Activated naive CD4-positive, alpha-beta T cell treated with anti-CD3 and anti-CD28 coated beads for 36 hours (primary cell): ENCODE measurements at regions not wholly inside any gene's neighbourhood (a gene's known extent, or its start where the extent isn't known, plus 50 kb on each side); places are given as distances from the start of the nearest gene placed in this dataset.

Source experiments
- CTCF ChIA-PET: fragments of 350-600 bp; sonication (Branson Sonifier 250); formaldehyde crosslinking; loops from one replicate; lab custom pipeline; 2021; ENCODE audit warnings: antibody characterized with exemption; lab: Charles Lee
- DNase-seq: peaks from one replicate; pipeline ENCODE4 v3.0.0-alpha.2; 2020
- H3K27ac Mint-ChIP-seq: one replicate; pipeline ENCODE4 v1.8.0; 2021; ENCODE audit warnings: mild to moderate bottlenecking, mixed read lengths
- H3K27me3 Mint-ChIP-seq: one replicate; pipeline ENCODE4 v1.8.0; 2021; ENCODE audit warnings: low read depth, mixed read lengths
- H3K36me3 Mint-ChIP-seq: one replicate; pipeline ENCODE4 v1.8.0; 2021; ENCODE audit warnings: low read depth, mixed read lengths
- H3K4me1 Mint-ChIP-seq: one replicate; pipeline ENCODE4 v1.8.0; 2021; ENCODE audit warnings: low read depth, mixed read lengths
- H3K4me3 Mint-ChIP-seq: one replicate; pipeline ENCODE4 v1.8.0; 2021; ENCODE audit warnings: mild to moderate bottlenecking, moderate library complexity, mixed read lengths
- H3K9me3 Mint-ChIP-seq: one replicate; pipeline ENCODE4 v1.8.0; 2021; ENCODE audit warnings: mixed read lengths
- intact Hi-C: fragments of 100-400 bp; cut with micrococcal nuclease; formaldehyde crosslinking; loops from one replicate; pipeline ENCODE4 v1.15.1; 2023

DNA sequence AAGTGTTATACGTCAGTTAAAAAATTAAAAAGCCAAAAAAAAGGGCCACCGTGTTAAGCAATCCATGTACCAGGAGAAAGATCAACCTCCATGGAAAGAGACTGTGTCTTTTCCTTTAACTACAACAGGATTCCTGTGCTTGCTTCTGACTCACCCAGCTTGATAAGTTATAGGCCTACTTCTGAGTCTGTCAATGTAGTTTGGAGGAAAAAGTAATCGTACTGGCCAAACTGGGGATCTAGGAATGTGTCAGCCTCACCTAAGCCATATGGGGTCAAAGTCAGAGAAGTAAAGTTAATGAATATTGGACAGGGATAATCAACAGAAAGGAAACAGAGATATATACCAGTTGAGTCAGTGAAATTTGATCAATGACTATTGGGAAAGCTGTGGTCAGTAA, 470.8 kb upstream of the SLIT2 start:
- no peaks in the 10 kb centered on the region for H3K4me1 Mint-ChIP-seq
- DNase-seq: no peak
- no peak overlapping the region for H3K27ac Mint-ChIP-seq
- no peak overlapping the region for H3K4me3 Mint-ChIP-seq
- peaks cover 19% of the 10 kb centered on the region for H3K9me3 Mint-ChIP-seq
- CTCF ChIA-PET: interaction anchor here (0.6 kb wide), 1 partner anchor 531 kb away, joined by 3 read pairs; no protein-coding TSS in a partner anchor
- intact Hi-C loops: no loop called here
- no peaks in the 10 kb centered on the region for H3K36me3 Mint-ChIP-seq
- H3K27me3 Mint-ChIP-seq: no peaks in the 10 kb centered on the region

DNA sequence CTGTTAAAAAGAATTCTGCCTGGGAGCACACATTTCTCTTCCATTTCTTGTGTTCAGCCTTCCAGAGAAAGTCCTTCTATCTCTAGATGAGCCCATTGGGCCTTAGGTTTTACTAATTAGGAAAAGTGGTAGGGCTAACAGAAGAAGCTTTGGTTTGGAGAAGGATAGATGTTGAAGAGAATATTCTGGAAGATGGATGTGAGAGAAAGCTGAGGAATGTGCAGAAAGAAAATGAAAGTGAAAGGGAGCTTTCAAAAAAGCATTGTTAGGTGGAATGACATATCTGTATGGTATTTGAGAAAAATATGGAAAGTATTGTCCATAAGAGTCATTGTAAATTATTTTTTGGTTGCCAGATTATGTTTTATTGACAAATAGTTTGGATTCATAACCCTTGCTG, 474.8 kb upstream of the SLIT2 start:
- no peaks in the 10 kb centered on the region for H3K4me1 Mint-ChIP-seq
- CTCF ChIA-PET: no interaction called here
- H3K36me3 Mint-ChIP-seq: no peaks in the 10 kb centered on the region
- no peak overlapping the region for H3K27ac Mint-ChIP-seq
- H3K9me3 Mint-ChIP-seq: peaks cover 11% of the 10 kb centered on the region
- no peaks in the 10 kb centered on the region for H3K27me3 Mint-ChIP-seq
- no peak overlapping the region for H3K4me3 Mint-ChIP-seq
- intact Hi-C loops: no loop called here
- DNase-seq: no peak

DNA sequence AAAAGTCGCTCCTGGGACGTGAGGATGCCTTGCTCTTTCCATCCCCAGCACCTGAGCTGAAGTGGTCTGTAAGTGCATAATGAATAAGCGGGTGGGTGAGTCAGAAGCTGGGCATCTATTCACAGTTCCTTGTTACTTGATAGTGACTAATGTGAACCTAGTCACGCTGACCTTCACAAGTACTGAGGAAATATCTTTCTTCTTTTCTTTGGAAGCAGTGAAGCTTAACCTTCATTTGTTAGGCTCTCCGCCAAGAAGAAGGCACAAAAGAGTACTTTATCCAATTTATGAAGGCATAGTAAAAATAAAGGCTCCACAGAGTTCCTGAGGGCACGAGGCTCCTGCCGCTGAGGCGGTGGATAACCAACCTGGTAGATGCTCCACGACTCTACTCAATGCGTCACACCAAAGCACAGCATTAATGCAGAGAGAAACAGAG, 475.7 kb upstream of the SLIT2 start:
- no peaks in the 10 kb centered on the region for H3K36me3 Mint-ChIP-seq
- no peak overlapping the region for H3K27ac Mint-ChIP-seq
- H3K9me3 Mint-ChIP-seq: peaks cover 8% of the 10 kb centered on the region
- no peaks in the 10 kb centered on the region for H3K27me3 Mint-ChIP-seq
- DNase-seq: no peak
- no peak overlapping the region for H3K4me3 Mint-ChIP-seq
- CTCF ChIA-PET: no interaction called here
- intact Hi-C loops: no loop called here
- H3K4me1 Mint-ChIP-seq: no peaks in the 10 kb centered on the region

DNA sequence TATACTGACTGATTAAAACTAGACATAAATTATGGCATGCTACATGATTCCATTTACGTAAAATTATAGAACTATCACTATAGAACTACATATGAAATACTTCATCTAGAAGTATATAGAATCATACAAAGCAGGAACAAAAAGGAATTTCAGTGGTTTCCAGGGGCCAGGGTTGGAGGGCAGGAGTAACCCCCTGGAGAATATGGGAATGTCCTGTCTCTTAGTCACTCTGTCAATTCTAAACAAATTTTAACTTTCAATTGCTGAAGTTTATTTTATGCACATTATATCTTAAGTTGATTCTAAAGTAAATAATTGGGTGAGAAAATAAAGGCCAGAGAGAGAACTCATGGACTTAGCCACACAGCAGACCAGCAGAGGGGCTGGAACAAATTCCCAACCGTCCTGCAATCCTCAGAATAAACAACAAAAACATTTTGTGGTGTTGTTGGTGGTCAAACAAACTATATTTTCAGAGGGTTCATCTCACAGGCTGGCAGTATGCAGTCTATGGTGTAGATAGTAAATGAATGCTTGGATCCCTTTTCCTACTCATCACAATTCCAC, 476.9 kb upstream of the SLIT2 start:
- H3K36me3 Mint-ChIP-seq: no peaks in the 10 kb centered on the region
- intact Hi-C loops: no loop called here
- no peak overlapping the region for H3K4me3 Mint-ChIP-seq
- CTCF ChIA-PET: no interaction called here
- no peaks in the 10 kb centered on the region for H3K27me3 Mint-ChIP-seq
- no peak for DNase-seq
- no peaks in the 10 kb centered on the region for H3K4me1 Mint-ChIP-seq
- no peak overlapping the region for H3K27ac Mint-ChIP-seq
- peaks cover 9% of the 10 kb centered on the region for H3K9me3 Mint-ChIP-seq

DNA sequence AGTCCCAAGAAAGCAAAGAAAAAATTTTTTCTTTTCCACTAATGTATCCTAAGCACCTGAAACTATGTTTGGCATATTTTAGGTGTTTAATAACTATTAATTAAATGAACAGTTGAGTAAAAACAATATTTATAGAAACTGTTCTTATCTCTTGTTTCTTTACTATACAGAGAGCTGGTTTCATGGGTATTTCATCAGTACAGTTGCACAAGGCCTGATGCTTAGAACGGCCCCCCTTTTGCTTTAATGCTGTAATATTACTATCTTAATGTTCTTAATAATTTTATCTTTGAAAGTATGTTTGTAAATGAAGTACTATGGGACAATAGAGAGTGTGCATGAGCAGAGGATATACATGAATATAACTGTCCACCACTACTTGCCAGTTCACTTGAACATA, 479.1 kb upstream of the SLIT2 start:
- intact Hi-C loops: no loop called here
- H3K4me1 Mint-ChIP-seq: no peaks in the 10 kb centered on the region
- no peak overlapping the region for H3K4me3 Mint-ChIP-seq
- H3K27ac Mint-ChIP-seq: no peak overlapping the region
- no peaks in the 10 kb centered on the region for H3K36me3 Mint-ChIP-seq
- DNase-seq: no peak
- CTCF ChIA-PET: no interaction called here
- H3K27me3 Mint-ChIP-seq: no peaks in the 10 kb centered on the region
- H3K9me3 Mint-ChIP-seq: peaks cover 7% of the 10 kb centered on the region

DNA sequence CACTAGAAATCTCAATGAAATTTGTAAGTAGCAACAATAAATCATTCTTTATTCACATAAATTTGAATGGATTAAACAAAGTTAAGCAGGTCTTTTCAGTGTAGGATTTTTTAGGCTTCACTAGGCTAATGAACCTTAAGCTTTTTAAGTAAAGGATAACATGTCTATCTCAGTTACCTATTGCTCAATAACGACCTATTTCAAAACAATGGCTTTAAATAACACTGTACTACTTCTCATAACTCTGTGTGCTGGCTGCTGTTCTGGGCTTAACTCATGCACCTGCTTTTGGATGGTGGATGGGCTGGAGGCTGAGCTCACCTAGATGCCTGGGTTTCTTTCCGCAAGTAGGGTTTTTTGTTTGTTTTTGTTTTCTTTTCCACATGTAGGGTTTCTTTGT, 495.0 kb upstream of the SLIT2 start:
- Mint-ChIP-seq H3K36me3 (no peaks in the 10 kb centered on the region), H3K27ac (no peak overlapping the region), H3K4me3 (no peak overlapping the region), H3K4me1 (no peaks in the 10 kb centered on the region), H3K27me3 (no peaks in the 10 kb centered on the region), H3K9me3 (peaks cover 3% of the 10 kb centered on the region)
- CTCF ChIA-PET: no interaction called here
- intact Hi-C loops: no loop called here
- DNase-seq: no peak

DNA sequence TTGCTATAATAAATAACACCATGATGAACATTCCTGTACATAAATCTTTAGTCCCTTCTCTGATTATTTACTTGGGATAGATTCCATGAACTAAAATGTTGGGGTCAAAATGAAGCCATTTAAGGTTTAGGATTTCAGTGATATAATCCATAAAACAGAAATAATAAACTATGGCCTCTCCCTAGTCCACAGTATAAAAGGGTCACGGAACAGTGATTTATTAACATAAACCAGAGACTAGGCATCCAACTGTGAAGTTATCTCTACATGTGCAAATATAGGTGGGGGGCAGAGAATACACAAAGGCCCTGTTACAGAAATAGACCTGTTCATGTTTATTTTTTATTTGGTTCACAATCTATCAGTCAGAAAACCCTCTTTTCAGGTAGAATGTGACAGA, 499.1 kb upstream of the SLIT2 start:
- CTCF ChIA-PET: no interaction called here

DNA sequence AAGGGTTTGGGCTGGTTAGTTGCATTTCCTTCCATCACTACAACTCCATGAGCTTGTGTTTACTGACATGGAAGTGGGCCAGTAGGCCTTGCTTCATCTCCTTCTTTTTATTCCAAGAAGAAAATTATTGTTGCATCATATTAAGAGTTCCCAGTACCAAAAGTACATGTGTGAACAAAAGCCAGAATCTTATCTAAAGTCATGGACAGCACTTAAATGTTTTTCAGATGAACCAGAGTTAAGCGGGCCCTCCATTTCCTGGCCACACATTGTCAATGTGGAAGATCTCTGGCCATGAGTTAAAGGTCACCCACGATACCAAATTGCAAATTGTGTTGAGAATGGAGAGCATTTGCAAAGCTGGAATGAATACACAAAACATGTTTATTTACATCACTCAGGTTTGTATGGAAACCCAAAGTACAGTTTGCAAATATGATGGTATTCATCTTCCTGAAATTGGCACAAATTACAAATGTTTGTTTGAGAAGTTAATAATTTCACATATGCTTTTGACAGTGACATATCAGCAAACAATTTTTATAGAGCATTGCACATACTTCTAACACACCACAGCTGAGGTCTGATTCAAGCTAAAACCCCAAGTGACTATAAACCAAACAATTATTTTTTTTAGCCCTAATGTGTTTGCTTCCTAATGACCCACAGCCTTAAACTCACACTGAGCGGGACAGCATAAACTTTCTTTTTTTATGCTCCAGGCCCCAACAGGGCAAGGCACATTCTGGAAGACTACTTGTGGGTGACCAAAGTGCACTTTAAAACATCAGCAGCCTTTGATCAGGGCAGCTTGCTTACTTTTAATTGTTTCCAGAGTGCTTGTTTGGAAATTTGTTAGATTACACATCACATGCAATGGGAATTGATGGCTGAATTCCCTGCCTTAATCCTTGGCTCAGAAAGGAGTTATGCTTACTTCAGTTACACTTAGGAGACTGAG, 502.9 kb upstream of the SLIT2 start:
- H3K27me3 Mint-ChIP-seq: no peaks in the 10 kb centered on the region
- intact Hi-C loops: no loop called here
- CTCF ChIA-PET: no interaction called here
- no peaks in the 10 kb centered on the region for H3K4me1 Mint-ChIP-seq
- peaks cover 7% of the 10 kb centered on the region for H3K9me3 Mint-ChIP-seq
- H3K36me3 Mint-ChIP-seq: no peaks in the 10 kb centered on the region
- no peak overlapping the region for H3K27ac Mint-ChIP-seq
- no peak overlapping the region for H3K4me3 Mint-ChIP-seq
- DNase-seq: no peak

More for the DNA sequence above, 499.1 kb upstream of the SLIT2 start:
- Mint-ChIP-seq H3K27me3 (no peaks in the 10 kb centered on the region), H3K36me3 (no peaks in the 10 kb centered on the region), H3K4me3 (no peak overlapping the region), H3K9me3 (peaks cover 4% of the 10 kb centered on the region), H3K27ac (no peak overlapping the region), H3K4me1 (no peaks in the 10 kb centered on the region)
- intact Hi-C loops: no loop called here
- DNase-seq: no peak

DNA sequence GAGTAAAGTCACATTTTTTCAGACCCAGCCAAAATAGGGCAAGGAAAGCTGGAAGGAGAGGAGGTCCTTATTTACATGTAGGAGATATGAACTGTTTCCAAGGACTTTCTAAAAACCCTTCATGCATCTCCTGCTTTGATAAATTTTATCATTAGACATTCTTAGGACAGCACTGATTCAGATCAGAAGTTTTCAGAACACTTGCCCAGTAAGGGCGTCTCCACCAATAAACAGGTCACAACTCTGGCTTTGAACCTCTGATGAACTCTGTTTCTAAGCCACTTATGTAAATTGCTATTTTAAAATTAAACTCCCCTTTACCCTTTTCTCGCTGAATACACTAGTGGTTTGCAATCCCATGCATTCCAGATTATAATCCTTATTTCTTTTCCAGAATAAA, 505.3 kb upstream of the SLIT2 start:
- H3K27ac Mint-ChIP-seq: no peak overlapping the region
- no peak overlapping the region for H3K4me3 Mint-ChIP-seq
- H3K9me3 Mint-ChIP-seq: peaks cover 7% of the 10 kb centered on the region
- intact Hi-C loops: no loop called here
- H3K4me1 Mint-ChIP-seq: no peaks in the 10 kb centered on the region
- CTCF ChIA-PET: no interaction called here
- no peak for DNase-seq
- H3K27me3 Mint-ChIP-seq: no peaks in the 10 kb centered on the region
- no peaks in the 10 kb centered on the region for H3K36me3 Mint-ChIP-seq

DNA sequence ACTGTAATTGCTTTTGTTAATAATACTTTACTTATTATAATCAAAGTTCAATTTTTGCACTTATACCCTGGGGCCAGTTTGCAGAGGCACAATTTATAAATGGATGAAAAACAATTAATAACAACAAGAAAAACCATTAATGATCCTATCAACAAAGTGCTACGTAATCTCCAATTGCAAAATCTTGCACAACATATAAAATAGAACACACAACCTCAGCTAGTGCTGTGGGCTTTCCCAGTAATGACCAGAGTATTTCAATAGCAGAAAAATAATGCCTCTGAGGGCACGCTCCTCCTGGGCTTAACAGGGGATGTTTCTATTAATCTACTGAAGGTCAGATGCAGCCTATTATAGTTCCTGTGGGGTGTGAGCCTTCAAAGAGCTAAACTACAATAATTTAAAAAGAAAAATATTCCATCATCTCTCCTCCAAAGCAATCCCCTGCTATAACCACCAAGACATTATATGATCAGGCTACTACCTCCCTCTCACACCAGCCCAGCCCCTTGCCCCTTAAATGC, 508.5 kb upstream of the SLIT2 start:
- Mint-ChIP-seq H3K36me3 (no peaks in the 10 kb centered on the region), H3K9me3 (peaks cover 6% of the 10 kb centered on the region), H3K4me3 (no peak overlapping the region), H3K4me1 (no peaks in the 10 kb centered on the region), H3K27me3 (no peaks in the 10 kb centered on the region), H3K27ac (no peak overlapping the region)
- no peak for DNase-seq
- intact Hi-C loops: no loop called here
- CTCF ChIA-PET: interaction anchor here (0.6 kb wide), 1 partner anchor 28 kb away, joined by 4 read pairs; no protein-coding TSS in a partner anchor

DNA sequence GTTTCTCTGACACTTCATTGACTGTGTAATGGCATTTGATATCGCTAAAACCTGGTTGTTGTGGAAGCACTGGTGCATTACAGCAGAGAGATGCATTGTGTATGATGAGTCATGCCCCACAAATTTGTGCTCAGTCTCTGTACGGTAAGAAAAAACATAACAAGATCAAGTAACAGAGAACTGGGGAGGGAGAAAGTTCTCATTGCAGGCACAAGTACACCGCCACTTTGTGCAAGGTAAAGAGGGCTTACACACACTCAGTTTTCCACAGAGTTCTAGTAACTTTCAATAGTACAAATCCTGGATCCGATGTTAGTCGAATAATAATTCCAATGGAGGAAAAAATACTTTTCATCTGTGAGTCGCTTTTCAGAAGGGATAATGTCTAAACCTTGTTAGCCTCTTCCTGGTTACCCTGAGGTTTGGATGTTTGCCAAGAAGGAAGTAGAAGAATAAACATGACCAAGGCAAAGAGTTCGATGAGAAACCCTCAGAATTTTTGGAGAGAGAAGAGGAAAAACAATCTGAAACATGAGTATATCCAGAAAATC, 512.5 kb upstream of the SLIT2 start:
- CTCF ChIA-PET: no interaction called here

DNA sequence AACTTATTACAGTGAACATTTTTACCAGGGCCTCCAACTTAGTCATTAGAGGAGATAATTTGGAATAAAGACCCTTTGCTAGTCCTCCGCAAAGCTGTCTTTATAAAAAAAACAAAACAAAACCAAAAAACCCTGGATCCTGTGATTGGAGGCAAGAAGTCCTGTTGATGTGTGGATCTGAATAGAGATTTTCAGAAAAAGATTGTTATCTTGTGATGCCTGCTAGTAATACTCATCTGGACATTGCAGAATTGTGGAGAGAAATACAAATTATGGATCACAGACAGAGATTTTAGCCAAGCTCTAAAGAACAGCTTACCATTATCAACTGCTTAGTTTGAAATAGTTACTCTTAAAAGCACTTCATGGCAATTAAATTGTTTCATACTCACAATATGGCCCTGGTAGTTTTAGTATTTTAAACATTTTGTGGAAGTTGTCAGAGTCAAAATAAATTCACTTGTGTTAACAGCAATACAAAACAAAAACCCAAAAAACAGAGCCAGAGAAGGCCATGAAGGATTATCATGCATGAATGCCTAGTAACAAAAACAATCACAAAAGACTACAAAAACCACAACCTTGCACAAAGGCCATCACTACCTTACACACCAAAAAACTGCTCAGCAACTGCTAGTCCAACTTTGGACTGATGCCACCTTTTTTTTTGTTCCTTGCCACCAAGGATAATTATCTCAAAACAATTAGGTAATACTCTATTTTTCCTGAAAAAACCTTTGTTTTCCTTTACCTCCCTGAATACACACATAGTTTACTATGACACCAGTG, 514.5 kb upstream of the SLIT2 start:
- CTCF ChIA-PET: no interaction called here
- Mint-ChIP-seq H3K4me1 (no peaks in the 10 kb centered on the region), H3K27ac (no peak overlapping the region), H3K36me3 (no peaks in the 10 kb centered on the region), H3K9me3 (peaks cover 2% of the 10 kb centered on the region), H3K27me3 (no peaks in the 10 kb centered on the region), H3K4me3 (no peak overlapping the region)
- DNase-seq: no peak
- intact Hi-C loops: no loop called here

More for the DNA sequence above, 512.5 kb upstream of the SLIT2 start:
- Mint-ChIP-seq H3K4me3 (no peak overlapping the region), H3K36me3 (no peaks in the 10 kb centered on the region), H3K4me1 (no peaks in the 10 kb centered on the region), H3K27me3 (no peaks in the 10 kb centered on the region), H3K9me3 (peaks cover 5% of the 10 kb centered on the region), H3K27ac (no peak overlapping the region)
- DNase-seq: no peak
- intact Hi-C loops: no loop called here
